Dedifferentiated amniotic fluid mesenchymal stem cell (primary cell): ENCODE measurements at regions not wholly inside any gene's neighbourhood (a gene's known extent, or its start where the extent isn't known, plus 50 kb on each side); places are given as distances from the start of the nearest gene placed in this dataset.
A peak's percentile ranks its signal among the peaks of the same experiment; 100 is the strongest.

ENCODE experiments used
- DNase-seq: peaks from one replicate; pipeline ENCODE4 v3.0.0-alpha.2; 2016; ENCODE audit errors: extremely low spot score

- DNase-seq: peak; percentile 21
Observed at GRCh38 chr4:54152846-54153600, 53.1 kb downstream of the GSX2 start.

DNA sequence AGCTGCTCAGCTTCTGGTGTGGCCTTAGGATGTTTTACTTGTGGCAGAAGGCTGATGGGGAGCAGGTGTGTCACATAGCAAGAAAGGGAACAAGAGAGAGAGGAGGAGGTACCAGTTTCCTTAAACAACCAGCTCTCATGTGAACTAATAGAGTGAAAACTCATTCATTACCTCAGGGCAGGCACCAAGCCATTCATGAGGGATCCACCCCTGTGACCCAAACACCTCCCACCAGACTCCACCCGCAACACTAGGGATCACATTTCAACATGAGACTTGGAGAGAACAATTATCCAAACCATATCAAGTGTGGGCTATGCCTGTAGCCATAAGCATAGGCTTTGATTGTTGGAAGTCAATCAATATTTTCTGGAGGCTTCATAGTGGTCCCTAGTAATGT is 56.0 kb downstream of the GSX2 start:
- DNase-seq: no peak

DNA sequence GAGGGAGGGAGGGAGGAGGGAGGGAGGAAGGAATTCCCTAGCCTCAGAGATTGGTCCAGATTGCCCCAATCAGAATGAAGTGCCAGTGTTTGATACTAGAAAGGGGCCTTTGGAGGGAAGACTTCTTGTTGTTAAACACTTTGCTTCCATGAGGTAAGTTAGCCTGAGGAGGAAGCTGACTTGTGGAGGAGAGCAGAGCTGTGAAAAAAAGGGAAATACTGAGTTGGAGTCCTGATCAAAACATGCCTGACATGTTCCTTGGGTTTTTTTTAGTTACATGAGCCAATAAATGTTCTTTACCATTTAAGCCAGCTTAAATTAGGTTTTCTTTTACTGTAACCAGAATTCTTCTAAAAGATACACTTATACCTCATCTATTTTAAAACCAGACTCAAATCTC is 57.6 kb downstream of the GSX2 start:
- DNase-seq: no peak

- no peak for DNase-seq
Observed at GRCh38 chr4:54159543-54159942, 59.6 kb downstream of the GSX2 start.

DNA sequence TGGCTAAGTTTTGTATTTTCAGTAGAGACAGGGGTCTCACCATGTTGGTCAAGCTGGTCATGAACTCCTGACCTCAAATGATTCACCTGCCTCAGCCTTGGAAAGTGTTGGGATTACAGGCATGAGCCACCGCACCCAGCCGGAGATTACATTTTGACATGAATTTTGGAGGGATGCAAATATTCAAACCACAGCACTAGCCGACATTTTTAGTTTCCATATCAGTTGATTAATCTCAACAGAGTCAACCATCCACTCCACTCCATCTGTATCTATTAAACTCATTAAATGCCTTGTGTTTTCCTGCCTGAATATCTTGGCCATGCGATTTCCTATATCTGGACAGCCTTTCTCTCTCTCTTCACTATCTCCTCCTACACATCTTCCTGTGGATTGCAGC is 64.1 kb upstream of the PDGFRA start:
- DNase-seq: no peak

DNA sequence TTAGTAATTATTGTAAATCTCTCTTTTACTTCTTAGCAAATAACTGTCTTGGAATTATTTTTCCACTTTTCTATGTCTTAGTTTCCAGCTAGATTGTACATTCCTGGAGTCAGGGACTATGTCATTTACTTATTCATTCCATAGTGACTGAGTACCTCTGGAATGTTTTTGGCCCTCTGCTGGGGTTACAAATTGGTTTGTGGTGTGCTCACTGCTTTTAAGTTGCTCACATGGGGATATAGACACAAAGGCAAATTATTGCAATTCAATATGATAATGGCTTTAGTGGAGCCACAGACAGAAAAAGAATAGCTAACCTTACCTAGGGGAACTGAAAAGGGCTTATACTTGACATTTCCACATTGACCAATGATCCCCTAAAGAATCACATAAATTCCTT is 63.7 kb upstream of the PDGFRA start:
- DNase-seq: peak; percentile 93

GRCh38 chr4:54167508-54167907 is 61.6 kb upstream of the PDGFRA start:
- DNase-seq: no peak

- no peak for DNase-seq
Observed at GRCh38 chr4:54169176-54169575, 59.9 kb upstream of the PDGFRA start.

GRCh38 chr4:54172156-54172555 is 56.9 kb upstream of the PDGFRA start:
- DNase-seq: no peak

- DNase-seq: peak; percentile 40
Observed at GRCh38 chr4:54173281-54173912, 55.7 kb upstream of the PDGFRA start.

DNA sequence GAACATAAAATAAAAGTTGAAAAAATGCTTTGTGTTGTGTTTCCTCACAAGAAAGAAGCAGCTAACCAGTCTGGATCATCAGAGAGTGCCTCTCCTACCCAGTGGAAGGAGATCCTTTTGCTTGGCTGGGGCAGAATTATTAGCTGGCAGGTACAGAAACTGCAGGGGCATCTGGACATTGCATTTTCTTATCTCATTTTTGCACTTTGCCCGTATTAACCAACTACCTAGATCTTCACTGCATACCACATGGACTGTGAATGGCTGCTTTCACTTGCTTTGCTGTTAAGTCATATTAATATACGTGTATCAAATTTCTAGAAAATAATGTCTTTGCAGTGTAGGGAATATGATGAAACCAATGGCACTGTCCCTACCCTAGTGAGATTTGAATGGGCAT is 52.9 kb upstream of the PDGFRA start:
- DNase-seq: no peak
